ENCODE measurements at regions not wholly inside any gene's neighbourhood (a gene's known extent, or its start where the extent isn't known, plus 50 kb on each side); places are given as distances from the start of the nearest gene placed in this dataset.

GRCh38 chr10:44326474-44327030 is 58.3 kb downstream of the CXCL12 start:
- intact Hi-C loops (cut with DNase I), result no loop called here
- DNase-seq (ENCODE audit: missing footprints) (no peak), ATAC-seq (no peak)

- ATAC-seq, result no peak
- no peak for DNase-seq (ENCODE audit: missing footprints)
- intact Hi-C loops (cut with DNase I), result no loop called here
These were observed 59.1 kb downstream of the CXCL12 start for GRCh38 chr10:44325596-44326307.

- ATAC-seq, result no peak
- no peak for DNase-seq (ENCODE audit: missing footprints)
- intact Hi-C loops (cut with DNase I), result no loop called here
These were observed 59.7 kb downstream of the CXCL12 start for GRCh38 chr10:44325157-44325556.

GRCh38 chr10:44323838-44324237 is 61.1 kb downstream of the CXCL12 start:
- no peak for ATAC-seq
- DNase-seq (ENCODE audit: missing footprints), result no peak
- intact Hi-C loops (cut with DNase I), result no loop called here

DNA sequence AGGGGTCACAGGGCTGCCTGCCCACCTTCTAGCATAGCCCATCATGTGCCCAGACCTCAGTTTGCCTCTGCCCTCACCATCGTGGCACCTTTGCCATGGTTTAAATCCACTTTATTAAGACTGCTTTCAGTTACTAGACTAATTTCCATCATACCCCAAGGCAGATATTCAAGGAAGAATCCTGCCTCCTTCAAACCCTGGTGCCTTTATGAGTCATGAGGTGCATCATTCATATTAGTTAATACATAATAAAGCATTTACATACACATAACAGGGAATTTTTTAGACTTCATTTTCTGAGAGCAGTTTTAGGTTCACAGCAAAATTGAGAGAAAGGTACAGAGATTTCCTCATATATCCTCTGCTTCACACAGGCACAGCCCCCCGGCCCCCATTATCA is 62.8 kb downstream of the CXCL12 start:
- DNase-seq (ENCODE audit: missing footprints) (no peak), ATAC-seq (no peak)
- intact Hi-C loops (cut with DNase I), result no loop called here

DNA sequence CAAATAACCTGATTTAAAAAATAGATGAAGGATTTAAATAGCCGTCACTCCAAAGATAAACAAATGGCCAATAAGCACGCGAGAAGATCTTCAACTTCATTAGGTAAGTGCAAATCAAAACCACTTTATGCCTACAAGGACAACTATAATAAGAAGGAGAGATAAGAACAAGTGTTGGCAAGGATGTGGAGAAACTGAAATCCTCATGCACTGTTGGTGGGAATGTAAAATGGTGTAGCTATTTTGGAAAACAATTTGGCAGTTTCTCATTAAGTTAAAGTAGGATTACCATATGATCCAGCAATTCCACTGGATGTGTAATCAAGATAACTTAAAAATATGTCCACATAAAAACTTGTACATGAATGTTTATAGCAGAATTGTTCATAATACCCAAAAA is 64.1 kb downstream of the CXCL12 start:
- DNase-seq (ENCODE audit: missing footprints), result no peak
- intact Hi-C loops (cut with DNase I), result no loop called here
- no peak for ATAC-seq

DNA sequence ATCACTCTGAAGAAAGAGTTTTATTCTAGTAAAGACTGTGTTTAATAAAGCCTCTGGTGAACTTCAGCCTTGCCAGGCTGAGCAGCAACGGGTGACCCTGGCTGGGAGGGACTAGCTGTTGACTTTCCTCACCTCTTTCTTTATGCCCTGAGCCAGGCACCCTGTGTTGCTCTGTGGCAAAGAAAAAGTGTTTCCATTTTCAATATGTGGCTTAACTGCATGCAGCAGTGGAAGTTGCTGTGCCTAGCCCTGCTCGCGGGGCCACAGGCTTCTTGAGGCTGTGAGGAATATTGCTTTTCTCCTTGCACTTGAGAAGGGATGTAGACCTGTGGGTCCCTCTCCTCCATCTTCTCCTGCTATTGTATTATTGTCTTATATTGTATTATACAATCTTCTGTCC is 67.0 kb downstream of the CXCL12 start:
- intact Hi-C loops (cut with DNase I), result loop anchor here (10.0 kb wide), 1 partner anchor 547 kb away; no protein-coding TSS in a partner anchor
- no peak for DNase-seq (ENCODE audit: missing footprints)
- no peak for ATAC-seq

DNA sequence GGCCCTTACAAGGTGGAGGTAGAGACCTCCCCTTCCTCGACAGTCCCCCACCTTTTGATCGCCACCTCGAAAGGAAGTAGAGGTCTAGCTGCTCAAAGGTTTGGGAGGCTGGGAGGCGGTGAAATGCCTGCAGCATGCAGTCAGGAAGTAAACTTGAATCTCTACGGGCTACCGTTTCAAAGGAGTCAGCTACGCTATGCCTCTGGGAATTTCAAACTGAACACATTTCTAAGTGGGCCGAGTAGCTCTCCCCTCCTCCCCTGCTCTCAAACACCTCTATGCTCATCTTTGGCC is 68.0 kb downstream of the CXCL12 start:
- DNase-seq (ENCODE audit: missing footprints) (no peak), ATAC-seq (no peak)
- intact Hi-C loops (cut with DNase I), result loop anchor here (10.0 kb wide), 1 partner anchor 548 kb away; no protein-coding TSS in a partner anchor

- no peak for ATAC-seq
- intact Hi-C loops (cut with DNase I), result loop anchor here (10.0 kb wide), 1 partner anchor 548 kb away; no protein-coding TSS in a partner anchor
These were observed 68.5 kb downstream of the CXCL12 start for GRCh38 chr10:44316187-44316921.

DNA sequence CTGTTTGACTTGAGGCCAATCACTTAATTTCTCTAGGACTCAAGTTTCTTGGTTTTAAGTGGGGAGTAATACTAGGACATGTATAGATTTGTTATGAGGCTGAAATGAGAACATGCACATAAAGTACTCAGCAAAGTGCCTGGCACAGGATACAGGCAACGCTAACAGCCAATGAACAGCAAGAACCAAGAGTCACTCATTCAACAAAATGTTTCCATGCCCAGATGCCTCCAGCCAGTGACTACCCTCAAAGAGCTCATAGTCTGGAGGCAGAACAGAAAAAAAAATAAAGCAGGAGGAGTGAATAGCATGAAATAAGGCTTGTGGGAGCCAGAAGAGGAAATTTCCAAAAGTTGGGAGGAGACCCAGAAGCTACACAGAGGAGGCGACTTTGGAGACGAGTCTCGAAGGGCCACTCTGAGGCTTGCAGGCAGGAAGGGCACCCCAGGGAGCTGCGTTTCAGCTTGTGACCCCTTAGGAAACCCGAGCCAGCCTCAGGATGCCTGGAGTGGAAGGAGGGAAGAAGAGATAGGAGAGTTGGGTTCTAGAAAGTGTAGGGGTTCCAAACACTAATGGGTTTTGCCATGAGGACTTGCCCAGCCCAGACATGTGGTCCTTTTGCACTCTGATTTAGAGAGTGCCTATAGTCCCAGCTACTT is 70.0 kb downstream of the CXCL12 start:
- ATAC-seq, result no peak
- DNase-seq (ENCODE audit: missing footprints), result no peak
- intact Hi-C loops (cut with DNase I), result loop anchor here (5.0 to 10.0 kb wide), 2 partner anchors 550 to 643 kb away; no protein-coding TSS in a partner anchor

More at GRCh38 chr10:44316187-44316921, 68.5 kb downstream of the CXCL12 start:
- no peak for DNase-seq (ENCODE audit: missing footprints)

GRCh38 chr10:44313761-44314165 is 71.1 kb downstream of the CXCL12 start:
- ATAC-seq, result no peak
- DNase-seq (ENCODE audit: missing footprints), result no peak
- intact Hi-C loops (cut with DNase I), result loop anchor here (5.0 to 10.0 kb wide), 2 partner anchors 551 to 641 kb away; no protein-coding TSS in a partner anchor

DNA sequence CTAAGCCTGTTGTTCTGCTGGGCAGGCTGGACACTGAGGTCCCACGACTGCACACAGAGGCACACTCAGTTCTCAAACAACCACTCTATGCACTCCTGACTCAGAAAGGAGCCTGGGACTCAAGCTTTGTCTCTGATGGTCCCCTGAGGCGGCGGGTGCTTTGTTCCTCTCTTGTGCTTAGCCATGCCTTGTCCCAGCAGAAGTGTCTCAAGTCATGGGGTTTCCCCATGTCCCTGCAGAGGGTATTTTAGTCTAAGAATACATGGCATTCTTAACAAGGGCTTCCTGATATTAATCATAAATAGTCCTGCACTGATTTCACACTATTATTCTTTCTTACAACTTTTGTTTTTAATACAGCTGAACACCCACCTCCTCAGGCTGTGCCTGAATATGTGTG is 72.5 kb downstream of the CXCL12 start:
- DNase-seq (ENCODE audit: missing footprints) (no peak), ATAC-seq (no peak)
- intact Hi-C loops (cut with DNase I), result loop anchor here (5.0 to 10.0 kb wide), 2 partner anchors 552 to 640 kb away; no protein-coding TSS in a partner anchor

GRCh38 chr10:44311563-44312051 is 73.3 kb downstream of the CXCL12 start:
- intact Hi-C loops (cut with DNase I), result loop anchor here (1.0 to 10.0 kb wide), 4 partner anchors 75 to 639 kb away; no protein-coding TSS in a partner anchor
- ATAC-seq (no peak), DNase-seq (ENCODE audit: missing footprints) (no peak)

- ATAC-seq (peak; percentile 98), DNase-seq (ENCODE audit: missing footprints) (peak; percentile 91)
- intact Hi-C loops (cut with DNase I), result loop anchor here (1.0 to 10.0 kb wide), 4 partner anchors 76 to 639 kb away; no protein-coding TSS in a partner anchor
These were observed 73.9 kb downstream of the CXCL12 start for GRCh38 chr10:44310762-44311562.

GRCh38 chr10:44309939-44310761 is 74.7 kb downstream of the CXCL12 start:
- ATAC-seq, result no peak
- intact Hi-C loops (cut with DNase I), result loop anchor here (2.0 to 10.0 kb wide), 3 partner anchors 77 to 638 kb away; no protein-coding TSS in a partner anchor
- peak; percentile 55 for DNase-seq (ENCODE audit: missing footprints)

GRCh38 chr10:44309361-44309760 is 75.5 kb downstream of the CXCL12 start:
- no peak for ATAC-seq
- intact Hi-C loops (cut with DNase I), result no loop called here
- no peak for DNase-seq (ENCODE audit: missing footprints)

- ATAC-seq (no peak), DNase-seq (ENCODE audit: missing footprints) (no peak)
- intact Hi-C loops (cut with DNase I), result no loop called here
These were observed 76.0 kb downstream of the CXCL12 start for GRCh38 chr10:44308935-44309334.

Data from Right ventricle myocardium inferior (tissue), 1 donor.